ENCODE measurements at regions not wholly inside any gene's neighbourhood (a gene's known extent, or its start where the extent isn't known, plus 50 kb on each side); places are given as distances from the start of the nearest gene placed in this dataset.

DNA sequence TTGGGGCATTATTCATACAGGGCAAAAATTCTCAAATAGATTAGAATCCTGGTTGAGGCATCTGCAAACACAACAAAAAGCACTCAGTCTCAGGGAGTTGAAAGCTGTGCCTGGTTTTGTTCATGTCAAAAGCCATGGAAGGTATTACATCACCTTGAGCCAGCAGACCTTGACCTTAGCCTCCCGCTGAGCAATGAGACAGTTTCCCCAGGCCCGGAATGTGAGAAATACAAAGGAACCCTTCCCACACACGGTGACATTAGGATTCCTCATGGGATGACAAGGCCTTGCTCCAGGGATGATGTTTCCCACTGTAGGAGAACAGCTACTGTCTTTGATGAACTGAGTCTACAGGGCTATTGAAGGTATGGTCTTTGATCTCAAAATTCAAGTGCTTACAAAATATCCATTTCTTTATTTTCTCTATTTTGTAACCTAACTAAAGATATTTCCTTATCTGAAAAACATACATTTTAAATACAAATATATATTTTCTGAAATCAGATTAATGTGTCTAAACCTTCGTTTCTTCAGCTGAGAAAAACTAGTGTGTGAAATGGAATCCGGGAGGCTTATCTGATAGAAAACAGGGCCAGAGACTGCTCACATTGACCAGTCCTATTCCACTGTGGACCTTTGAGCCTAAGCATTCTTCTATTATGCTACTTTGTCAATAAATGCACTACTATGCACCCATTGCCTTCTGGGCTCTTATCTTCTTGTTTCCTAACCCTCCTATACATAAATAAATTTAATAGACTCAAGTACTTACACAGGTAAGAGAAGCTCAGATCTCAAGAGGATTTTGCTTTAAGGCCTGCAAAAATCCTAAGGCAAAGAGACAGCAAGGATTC lies 298.2 kb downstream of the KBTBD8 start:
- no peak overlapping the region for H3K4me3 ChIP-seq
- no peak overlapping the region for H3K27ac ChIP-seq
- H3K4me1 ChIP-seq, result no peaks in the 10 kb centered on the region
- H3K9me3 ChIP-seq, result no peaks in the 10 kb centered on the region
- no peaks in the 10 kb centered on the region for H3K36me3 ChIP-seq
- H3K27me3 ChIP-seq, result no peaks in the 10 kb centered on the region
- TF ChIP-seq, protein P1, sequence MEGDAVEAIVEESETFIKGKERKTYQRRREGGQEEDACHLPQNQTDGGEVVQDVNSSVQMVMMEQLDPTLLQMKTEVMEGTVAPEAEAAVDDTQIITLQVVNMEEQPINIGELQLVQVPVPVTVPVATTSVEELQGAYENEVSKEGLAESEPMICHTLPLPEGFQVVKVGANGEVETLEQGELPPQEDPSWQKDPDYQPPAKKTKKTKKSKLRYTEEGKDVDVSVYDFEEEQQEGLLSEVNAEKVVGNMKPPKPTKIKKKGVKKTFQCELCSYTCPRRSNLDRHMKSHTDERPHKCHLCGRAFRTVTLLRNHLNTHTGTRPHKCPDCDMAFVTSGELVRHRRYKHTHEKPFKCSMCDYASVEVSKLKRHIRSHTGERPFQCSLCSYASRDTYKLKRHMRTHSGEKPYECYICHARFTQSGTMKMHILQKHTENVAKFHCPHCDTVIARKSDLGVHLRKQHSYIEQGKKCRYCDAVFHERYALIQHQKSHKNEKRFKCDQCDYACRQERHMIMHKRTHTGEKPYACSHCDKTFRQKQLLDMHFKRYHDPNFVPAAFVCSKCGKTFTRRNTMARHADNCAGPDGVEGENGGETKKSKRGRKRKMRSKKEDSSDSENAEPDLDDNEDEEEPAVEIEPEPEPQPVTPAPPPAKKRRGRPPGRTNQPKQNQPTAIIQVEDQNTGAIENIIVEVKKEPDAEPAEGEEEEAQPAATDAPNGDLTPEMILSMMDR (IDR thresholded peaks at IDR 0.05), result no peak
- no peak for TF ChIP-seq POLR2AphosphoS5 (IDR thresholded peaks at IDR 0.05)
- no peak for TF ChIP-seq POLR2A (IDR thresholded peaks at IDR 0.05)
- DNase-seq (ENCODE audit: low spot score in 2 of 2), result no peak
- intact Hi-C loops (cut with DNase I; ENCODE audit: low total_unique reads), result no loop called here

DNA sequence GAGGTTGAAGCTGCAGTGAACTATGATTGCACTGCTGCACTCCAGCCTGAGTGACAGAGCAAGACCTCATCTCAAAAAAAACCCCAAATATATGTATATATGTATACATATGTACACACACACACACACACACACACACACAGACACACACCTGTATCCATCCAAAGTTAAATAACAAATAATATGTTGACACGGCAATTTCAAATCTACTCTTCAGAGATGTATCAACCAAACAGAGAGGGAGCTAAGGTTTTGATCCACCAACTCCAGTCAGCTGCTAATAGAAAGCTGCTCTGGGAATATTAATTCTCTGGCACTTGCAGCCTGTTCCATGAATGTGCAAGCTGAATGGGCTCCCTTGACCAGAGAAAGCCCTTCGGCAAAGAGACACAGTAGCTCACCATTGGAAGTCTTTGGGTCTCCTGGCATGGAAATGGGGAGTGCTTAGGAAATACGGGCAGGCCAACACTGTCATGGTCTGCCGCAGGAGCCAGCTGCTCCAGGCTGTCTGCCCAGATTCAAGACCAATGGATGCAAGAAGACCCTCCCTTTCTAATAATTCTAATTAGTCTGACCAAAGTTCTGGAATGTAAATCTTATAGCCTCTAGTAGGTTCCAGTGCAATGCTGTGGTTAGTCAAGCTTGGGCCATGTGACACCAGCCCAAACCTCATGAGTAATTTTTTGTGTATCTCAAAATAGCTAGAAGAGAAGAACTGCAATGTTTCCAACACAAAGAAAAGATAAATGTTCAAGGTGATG lies 299.8 kb downstream of the KBTBD8 start:
- no peak for TF ChIP-seq POLR2AphosphoS5 (IDR thresholded peaks at IDR 0.05)
- TF ChIP-seq POLR2A (IDR thresholded peaks at IDR 0.05), result no peak
- TF ChIP-seq, protein P1 (IDR thresholded peaks at IDR 0.05), result no peak
- Histone ChIP-seq H3K27me3 (no peaks in the 10 kb centered on the region), H3K9me3 (no peaks in the 10 kb centered on the region), H3K4me1 (no peaks in the 10 kb centered on the region), H3K27ac (no peak overlapping the region), H3K36me3 (no peaks in the 10 kb centered on the region), H3K4me3 (no peak overlapping the region)
- intact Hi-C loops (cut with DNase I; ENCODE audit: low total_unique reads), result no loop called here
- DNase-seq (ENCODE audit: low spot score in 2 of 2), result no peak

GRCh38 chr3:67301556-67301955 lies 303.4 kb downstream of the KBTBD8 start:
- no peaks in the 10 kb centered on the region for H3K4me1 ChIP-seq
- H3K4me3 ChIP-seq, result no peak overlapping the region
- intact Hi-C loops (cut with DNase I; ENCODE audit: low total_unique reads), result no loop called here
- H3K27me3 ChIP-seq, result no peaks in the 10 kb centered on the region
- no peak overlapping the region for H3K27ac ChIP-seq
- TF ChIP-seq POLR2A (IDR thresholded peaks at IDR 0.05), result no peak
- TF ChIP-seq, protein P1 (IDR thresholded peaks at IDR 0.05), result no peak
- H3K36me3 ChIP-seq, result no peaks in the 10 kb centered on the region
- H3K9me3 ChIP-seq, result no peaks in the 10 kb centered on the region
- DNase-seq (ENCODE audit: low spot score in 2 of 2), result no peak

GRCh38 chr3:67302489-67302888 lies 304.4 kb downstream of the KBTBD8 start:
- no peak for DNase-seq (ENCODE audit: low spot score in 2 of 2)
- intact Hi-C loops (cut with DNase I; ENCODE audit: low total_unique reads), result no loop called here
- Histone ChIP-seq H3K9me3 (no peaks in the 10 kb centered on the region), H3K4me3 (no peak overlapping the region), H3K27ac (no peak overlapping the region), H3K27me3 (no peaks in the 10 kb centered on the region), H3K36me3 (no peaks in the 10 kb centered on the region), H3K4me1 (no peaks in the 10 kb centered on the region)
- TF ChIP-seq, protein P1 (IDR thresholded peaks at IDR 0.05), result no peak
- TF ChIP-seq POLR2AphosphoS5 (IDR thresholded peaks at IDR 0.05), result no peak
- no peak for TF ChIP-seq POLR2A (IDR thresholded peaks at IDR 0.05)

- no peak for DNase-seq (ENCODE audit: low spot score in 2 of 2)
- TF ChIP-seq POLR2A (IDR thresholded peaks at IDR 0.05) (no peak), POLR2AphosphoS5 (IDR thresholded peaks at IDR 0.05) (no peak)
- TF ChIP-seq, protein P1 (IDR thresholded peaks at IDR 0.05), result no peak
- H3K36me3 ChIP-seq, result no peaks in the 10 kb centered on the region
- no peaks in the 10 kb centered on the region for H3K4me1 ChIP-seq
- no peak overlapping the region for H3K27ac ChIP-seq
- intact Hi-C loops (cut with DNase I; ENCODE audit: low total_unique reads), result no loop called here
- H3K27me3 ChIP-seq, result no peaks in the 10 kb centered on the region
- no peaks in the 10 kb centered on the region for H3K9me3 ChIP-seq
- no peak overlapping the region for H3K4me3 ChIP-seq
Observed at GRCh38 chr3:67305160-67305559, 307.1 kb downstream of the KBTBD8 start.

Data from breast epithelium (tissue), 4 donors.